ENCODE measurements at regions not wholly inside any gene's neighbourhood (a gene's known extent, or its start where the extent isn't known, plus 50 kb on each side); places are given as distances from the start of the nearest gene placed in this dataset.
"Not testable (repeated sequence)": the region's sequence is repeated elsewhere in the genome, so short reads cannot be mapped to it uniquely, and the experiment has no call there.

DNA sequence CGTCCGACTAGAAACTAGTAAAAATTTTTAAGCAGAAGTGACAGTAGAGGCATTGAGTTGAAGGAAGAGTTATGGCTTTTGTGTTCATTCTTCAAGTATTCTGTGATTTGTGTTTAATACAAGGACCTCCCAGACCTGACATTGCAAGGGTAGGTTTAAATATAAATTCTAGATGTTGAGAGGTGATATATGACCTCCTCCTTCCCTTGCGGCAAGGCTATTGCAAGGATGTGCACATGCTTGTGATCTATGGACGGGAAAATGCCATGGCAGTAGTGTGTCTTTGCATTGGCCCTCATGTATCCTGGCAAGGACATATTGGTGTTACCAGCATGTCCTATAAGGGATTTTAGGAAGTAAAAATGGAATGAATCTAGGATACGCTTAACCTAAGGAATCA lies 143.5 kb downstream of the NEDD1 start:
- DNase-seq (ENCODE audit: extremely low read depth, low read depth) = no peak
- TF ChIP-seq, protein P1, sequence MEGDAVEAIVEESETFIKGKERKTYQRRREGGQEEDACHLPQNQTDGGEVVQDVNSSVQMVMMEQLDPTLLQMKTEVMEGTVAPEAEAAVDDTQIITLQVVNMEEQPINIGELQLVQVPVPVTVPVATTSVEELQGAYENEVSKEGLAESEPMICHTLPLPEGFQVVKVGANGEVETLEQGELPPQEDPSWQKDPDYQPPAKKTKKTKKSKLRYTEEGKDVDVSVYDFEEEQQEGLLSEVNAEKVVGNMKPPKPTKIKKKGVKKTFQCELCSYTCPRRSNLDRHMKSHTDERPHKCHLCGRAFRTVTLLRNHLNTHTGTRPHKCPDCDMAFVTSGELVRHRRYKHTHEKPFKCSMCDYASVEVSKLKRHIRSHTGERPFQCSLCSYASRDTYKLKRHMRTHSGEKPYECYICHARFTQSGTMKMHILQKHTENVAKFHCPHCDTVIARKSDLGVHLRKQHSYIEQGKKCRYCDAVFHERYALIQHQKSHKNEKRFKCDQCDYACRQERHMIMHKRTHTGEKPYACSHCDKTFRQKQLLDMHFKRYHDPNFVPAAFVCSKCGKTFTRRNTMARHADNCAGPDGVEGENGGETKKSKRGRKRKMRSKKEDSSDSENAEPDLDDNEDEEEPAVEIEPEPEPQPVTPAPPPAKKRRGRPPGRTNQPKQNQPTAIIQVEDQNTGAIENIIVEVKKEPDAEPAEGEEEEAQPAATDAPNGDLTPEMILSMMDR (IDR thresholded peaks at IDR 0.05; ENCODE audit: low read depth, low read length) = no peak

DNA sequence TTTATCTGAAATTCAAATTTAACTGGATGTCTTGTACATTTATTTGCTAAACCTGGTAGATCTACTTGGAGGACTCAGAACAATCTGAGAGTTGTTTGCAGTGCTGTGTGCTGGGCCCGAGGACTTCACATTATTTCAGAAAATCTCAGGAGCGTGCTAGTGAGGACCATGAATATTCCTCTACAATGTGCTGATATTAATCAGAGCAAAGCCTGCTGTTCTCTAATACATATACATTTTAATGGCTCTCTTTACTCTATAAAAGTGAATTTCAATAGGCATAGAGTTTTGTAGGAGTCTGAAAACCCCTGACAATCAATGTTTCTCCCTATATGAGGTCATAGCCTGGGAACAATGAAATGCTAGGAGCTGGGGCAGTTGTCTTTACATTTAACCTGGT lies 144.3 kb downstream of the NEDD1 start:
- TF ChIP-seq, protein P1 (IDR thresholded peaks at IDR 0.05; ENCODE audit: low read depth, low read length) = no peak

DNA sequence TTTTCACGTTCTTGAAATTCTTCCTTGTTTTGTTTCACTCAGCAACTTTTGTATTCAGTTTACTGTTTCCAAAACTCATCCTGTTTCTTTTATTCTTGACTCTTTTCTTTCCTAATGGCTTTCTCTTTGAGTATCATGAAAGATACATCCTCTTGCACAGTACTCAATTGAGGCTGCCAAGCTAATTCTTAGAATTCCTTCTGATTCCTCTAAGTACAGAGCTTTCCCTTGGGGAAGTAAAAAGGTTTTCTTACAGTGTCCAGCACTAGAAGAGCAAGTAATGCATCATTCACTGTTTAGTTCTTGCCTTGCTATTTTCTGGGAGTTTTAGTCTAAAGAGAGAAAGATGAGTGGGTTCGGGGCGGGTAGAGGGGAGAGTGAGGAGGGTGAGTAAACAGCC lies 154.1 kb downstream of the NEDD1 start:
- TF ChIP-seq, protein P1 (IDR thresholded peaks at IDR 0.05; ENCODE audit: low read depth, low read length) = no peak
- no peak for DNase-seq (ENCODE audit: extremely low read depth, low read depth)

More for the DNA sequence above, 144.3 kb downstream of the NEDD1 start:
- no peak for DNase-seq (ENCODE audit: extremely low read depth, low read depth)

DNA sequence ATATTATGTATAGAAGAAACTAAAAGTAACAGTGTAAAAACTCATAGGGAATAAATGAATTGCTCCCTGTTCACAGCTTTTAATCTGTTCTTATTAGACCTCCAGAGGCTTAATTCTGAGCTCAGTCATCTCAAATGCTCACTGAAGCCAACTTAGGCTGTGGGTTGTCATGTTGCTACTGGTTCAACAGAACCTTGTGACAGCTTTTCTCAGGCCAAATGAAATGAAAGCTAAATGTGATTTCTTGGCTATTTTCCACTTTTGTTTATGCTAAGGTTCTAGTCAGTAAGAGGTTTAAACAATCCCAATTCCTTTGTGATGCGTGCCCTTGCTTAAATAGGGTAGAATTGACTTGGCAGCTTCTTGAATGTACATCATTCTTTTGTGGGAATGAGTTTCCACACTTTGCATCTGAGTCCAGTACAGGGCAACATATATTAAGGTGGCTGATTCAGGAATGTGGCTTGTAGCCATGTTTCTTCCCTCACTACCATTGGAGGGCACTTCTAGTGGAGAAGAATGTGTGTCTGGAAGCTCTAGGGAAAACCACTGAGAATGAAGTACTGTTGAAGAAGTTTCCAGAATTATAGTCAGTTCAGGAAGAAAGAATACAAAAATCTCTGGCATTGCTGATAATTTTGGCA lies 156.4 kb downstream of the NEDD1 start:
- DNase-seq (ENCODE audit: extremely low read depth, low read depth) = no peak

DNA sequence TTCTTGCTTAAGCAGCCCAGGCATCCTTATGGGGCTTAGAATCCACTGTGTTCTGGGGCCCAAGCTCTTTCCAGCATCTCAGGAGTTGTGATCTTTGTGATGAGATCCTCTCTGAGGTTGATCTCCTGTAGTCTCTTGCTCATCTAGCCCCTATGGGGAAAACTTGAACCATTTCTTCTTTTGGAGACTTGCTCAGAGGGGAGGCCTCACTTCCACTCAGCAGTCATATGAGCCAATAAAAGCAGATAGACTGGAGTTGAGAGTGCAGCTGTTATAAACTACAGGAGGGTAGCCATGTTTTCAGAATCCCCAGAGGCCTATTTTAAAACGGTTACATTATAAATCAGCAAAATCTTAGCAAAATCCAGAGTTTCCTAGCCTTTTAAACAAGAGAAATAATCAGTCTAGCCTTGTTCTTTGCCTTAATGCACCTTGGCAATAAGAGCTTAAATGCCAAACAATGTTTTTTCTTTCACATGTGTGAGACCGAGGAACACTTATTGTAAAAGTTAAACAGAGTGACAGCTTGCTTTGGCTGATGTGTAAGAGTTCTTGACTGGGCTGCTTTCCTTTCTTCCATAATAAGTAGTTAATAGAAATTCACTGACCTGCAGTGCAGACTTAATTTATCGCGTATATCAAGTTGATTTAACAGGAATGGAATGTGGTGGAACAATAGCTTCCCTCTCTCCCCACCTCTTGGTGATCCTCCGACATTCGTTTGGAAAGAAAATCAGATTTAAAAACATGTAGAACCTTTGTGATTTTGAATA lies 168.3 kb downstream of the NEDD1 start:
- no peak for DNase-seq (ENCODE audit: extremely low read depth, low read depth)
- TF ChIP-seq, protein P1 (IDR thresholded peaks at IDR 0.05; ENCODE audit: low read depth, low read length) = no peak

More for the DNA sequence above, 156.4 kb downstream of the NEDD1 start:
- TF ChIP-seq, protein P1 (IDR thresholded peaks at IDR 0.05; ENCODE audit: low read depth, low read length) = no peak

DNA sequence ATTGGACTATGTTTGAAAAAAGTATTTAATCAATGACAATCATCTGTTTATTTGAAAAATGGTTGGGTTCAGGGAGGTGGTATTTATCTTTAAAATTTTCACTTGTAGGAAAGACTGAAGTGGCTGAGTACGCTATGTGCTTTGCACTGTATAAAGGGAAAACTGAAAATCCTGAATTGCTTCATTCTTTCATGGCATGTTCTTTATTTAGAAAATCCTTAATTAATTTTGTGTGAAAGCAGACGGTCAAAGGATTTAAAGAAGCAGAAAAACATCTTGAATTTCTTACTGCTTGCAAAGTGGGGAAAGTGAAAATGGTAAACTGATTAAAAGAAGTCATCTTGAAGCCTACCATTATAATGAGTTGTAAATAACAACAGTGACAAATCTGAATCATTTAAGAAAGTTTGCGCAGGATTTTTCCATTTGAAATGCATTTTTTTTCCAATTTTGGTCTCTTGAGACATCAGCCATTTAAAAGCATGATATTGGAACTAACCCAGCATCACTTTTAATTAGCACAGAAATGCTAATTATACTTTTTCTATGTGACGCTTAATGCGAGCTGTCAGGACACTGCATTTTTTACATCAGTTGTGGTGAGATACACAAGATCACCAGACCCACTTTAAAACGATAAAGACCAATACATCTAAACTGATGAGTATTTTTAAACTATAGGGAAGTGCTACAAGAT lies 169.0 kb downstream of the NEDD1 start:
- DNase-seq (ENCODE audit: extremely low read depth, low read depth) = no peak
- TF ChIP-seq, protein P1 (IDR thresholded peaks at IDR 0.05; ENCODE audit: low read depth, low read length) = no peak

DNA sequence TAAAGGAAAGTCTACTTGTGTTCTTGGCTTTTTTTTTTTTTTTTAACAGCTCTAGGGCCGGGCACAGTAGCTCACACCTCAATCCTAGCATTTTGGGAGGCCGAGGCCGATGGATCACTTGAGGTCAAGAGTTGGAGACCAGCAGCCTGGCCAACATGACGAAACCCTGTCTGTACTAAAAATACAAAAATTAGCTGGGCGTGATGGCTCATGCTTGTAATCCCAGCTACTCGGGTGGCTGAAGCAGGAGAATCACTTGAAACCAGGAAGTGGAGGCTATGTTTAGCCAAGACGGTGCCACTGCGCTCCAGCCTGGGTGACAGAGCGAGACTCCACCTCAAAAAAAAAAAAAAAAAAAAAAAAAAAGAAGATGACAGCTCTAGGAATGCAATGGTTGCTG lies 169.9 kb downstream of the NEDD1 start:
- not testable (repeated sequence) for DNase-seq (ENCODE audit: extremely low read depth, low read depth)
